Subcutaneous abdominal adipose tissue (tissue), 5 donors: ENCODE measurements at regions not wholly inside any gene's neighbourhood (a gene's known extent, or its start where the extent isn't known, plus 50 kb on each side); places are given as distances from the start of the nearest gene placed in this dataset.

Experiments
- H3K27ac ChIP-seq: one replicate; pipeline ENCODE4 v1.7.0; 2013; ENCODE audit warnings: low read depth, mild to moderate bottlenecking, inconsistent platforms, low read length, moderate library complexity
- H3K27me3 ChIP-seq, 5 donors: one replicate each; pipeline ENCODE4 v1.7.0; 2013; ENCODE audit warnings: low read length in 5 of 5, inconsistent platforms in 1 of 5; ENCODE audit not compliant: control insufficient read depth in 5 of 5, insufficient read depth in 4 of 5
- H3K36me3 ChIP-seq, 5 donors: one replicate each; pipeline ENCODE4 v1.7.0; 2013; ENCODE audit warnings: low read length in 5 of 5; ENCODE audit not compliant: control insufficient read depth in 5 of 5, insufficient read depth in 5 of 5
- H3K4me1 ChIP-seq, 5 donors: one replicate each; pipeline ENCODE4 v1.7.0; 2013; ENCODE audit warnings: low read length in 5 of 5, mild to moderate bottlenecking in 3 of 5, moderate library complexity in 1 of 5; ENCODE audit not compliant: control insufficient read depth in 5 of 5, insufficient read depth in 5 of 5
- H3K4me3 ChIP-seq, 5 donors: one replicate each; pipeline ENCODE4 v1.7.0; 2013; ENCODE audit warnings: low read length in 5 of 5, low read depth in 1 of 5
- H3K9ac ChIP-seq, 5 donors: one replicate each; pipeline ENCODE4 v1.7.0; 2013; ENCODE audit warnings: low read length in 5 of 5, mild to moderate bottlenecking in 4 of 5, moderate library complexity in 3 of 5
- H3K9me3 ChIP-seq, 5 donors: one replicate each; pipeline ENCODE4 v1.7.0; 2013; ENCODE audit warnings: low read length in 5 of 5; ENCODE audit not compliant: control insufficient read depth in 5 of 5
- donor health status: healthy.
- donor health status: healthy.
- donor health status: healthy.
- donor health status: healthy.
- donor health status: healthy.

DNA sequence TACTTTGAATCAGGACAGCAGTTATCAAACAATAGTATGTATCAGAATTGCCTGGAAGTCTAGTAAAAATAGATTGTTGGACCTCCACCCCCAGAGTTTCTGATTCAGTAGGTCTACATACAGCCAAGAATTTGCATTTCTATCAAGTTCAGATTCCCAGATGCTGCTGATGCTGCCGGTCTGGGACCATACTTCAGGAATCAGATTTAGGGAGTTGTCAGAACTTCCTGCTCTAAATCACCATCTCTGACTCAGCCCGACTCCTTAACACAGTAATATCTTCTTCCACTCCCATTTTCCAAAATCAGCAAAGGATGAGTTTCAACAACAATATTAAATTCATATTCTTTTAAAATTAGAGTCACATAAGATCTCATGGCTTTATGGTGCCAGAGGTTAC, 227.2 kb upstream of the TMEM161B start:
- Histone ChIP-seq H3K9ac (no peak overlapping the region), H3K27ac (no peak overlapping the region), H3K27me3 (peaks cover 0 to 5% (median 0%) of the 10 kb centered on the region in 5 donors), H3K4me1 (no peaks in the 10 kb centered on the region), H3K4me3 (no peak overlapping the region), H3K9me3 (no peaks in the 10 kb centered on the region), H3K36me3 (no peaks in the 10 kb centered on the region)

GRCh38 chr5:88490874-88491273, 222.2 kb upstream of the TMEM161B start:
- H3K9me3 ChIP-seq: no peaks in the 10 kb centered on the region
- H3K9ac ChIP-seq: no peak overlapping the region
- no peaks in the 10 kb centered on the region for H3K36me3 ChIP-seq
- H3K4me3 ChIP-seq: no peak overlapping the region
- H3K27me3 ChIP-seq: peaks cover 0 to 5% (median 0%) of the 10 kb centered on the region in 5 donors
- H3K4me1 ChIP-seq: no peaks in the 10 kb centered on the region
- no peak overlapping the region for H3K27ac ChIP-seq

DNA sequence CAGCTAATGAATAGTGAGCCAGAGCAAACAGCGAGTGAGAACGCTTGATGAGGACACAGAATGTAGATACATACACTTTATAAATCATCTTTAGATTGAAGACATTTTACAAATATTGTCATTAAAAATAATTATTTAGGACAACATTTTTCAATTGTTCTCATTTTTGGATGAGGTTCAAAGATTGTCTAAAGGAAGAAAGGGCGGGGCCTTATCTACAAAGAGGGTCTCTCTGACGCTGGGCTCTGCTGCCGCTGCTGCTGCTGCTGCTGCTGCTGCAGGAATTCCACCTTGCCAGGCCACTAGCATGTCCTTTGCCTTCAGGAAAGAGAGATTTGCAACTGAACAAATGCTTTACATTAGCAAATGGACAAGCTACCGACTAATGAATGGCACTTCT, 220.7 kb upstream of the TMEM161B start:
- Histone ChIP-seq H3K27ac (no peak overlapping the region), H3K27me3 (peaks cover 0 to 5% (median 0%) of the 10 kb centered on the region in 5 donors), H3K36me3 (no peaks in the 10 kb centered on the region), H3K4me3 (no peak overlapping the region), H3K9ac (no peak overlapping the region), H3K4me1 (no peaks in the 10 kb centered on the region), H3K9me3 (no peaks in the 10 kb centered on the region)

DNA sequence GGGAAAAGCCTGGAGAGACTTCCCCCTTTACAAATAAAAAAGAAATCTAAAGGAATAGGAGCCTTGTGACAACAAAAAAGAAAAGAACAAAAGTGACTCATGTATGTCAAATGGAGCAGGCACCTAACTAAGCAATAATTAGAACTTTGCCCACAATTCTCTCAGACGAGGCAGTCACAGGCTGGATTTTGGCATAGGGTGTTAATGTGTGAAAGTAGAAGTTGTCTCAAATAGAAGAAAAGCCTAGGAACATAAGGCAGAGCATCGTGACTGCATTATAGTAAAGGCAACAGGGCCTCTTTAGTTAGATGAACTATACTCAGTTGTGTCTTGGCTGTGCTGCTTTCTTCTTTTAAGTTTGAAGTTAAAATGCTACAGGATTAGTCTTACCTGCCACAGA, 219.9 kb upstream of the TMEM161B start:
- Histone ChIP-seq H3K9ac (no peak overlapping the region), H3K4me1 (no peaks in the 10 kb centered on the region), H3K27me3 (peaks cover 0 to 5% (median 0%) of the 10 kb centered on the region in 5 donors), H3K4me3 (no peak overlapping the region), H3K9me3 (no peaks in the 10 kb centered on the region), H3K27ac (no peak overlapping the region), H3K36me3 (no peaks in the 10 kb centered on the region)

- Histone ChIP-seq H3K4me3 (no peak overlapping the region), H3K9me3 (no peaks in the 10 kb centered on the region), H3K27ac (no peak overlapping the region), H3K36me3 (no peaks in the 10 kb centered on the region), H3K4me1 (no peaks in the 10 kb centered on the region), H3K9ac (no peak overlapping the region), H3K27me3 (peaks cover 0 to 5% (median 0%) of the 10 kb centered on the region in 5 donors)
These were observed 219.5 kb upstream of the TMEM161B start for GRCh38 chr5:88488130-88488529.

DNA sequence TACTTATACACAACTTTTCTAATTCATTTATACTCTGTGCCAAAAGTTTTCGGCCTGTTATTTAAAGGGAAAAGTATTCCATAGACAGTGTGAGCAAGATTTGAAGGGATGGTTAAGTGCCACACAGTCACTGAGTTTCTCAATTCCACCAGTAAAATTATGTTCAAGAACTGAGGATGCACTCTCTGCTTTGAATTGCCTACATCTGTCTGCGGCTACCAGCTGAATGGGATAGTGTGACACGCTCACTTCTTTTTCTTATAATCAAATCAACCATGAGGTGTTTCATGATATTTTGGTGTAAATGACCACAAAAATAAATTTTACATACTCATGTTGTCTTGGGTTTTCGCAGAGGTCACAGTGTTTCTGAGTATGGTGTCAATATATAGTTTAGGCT, 218.4 kb upstream of the TMEM161B start:
- H3K9me3 ChIP-seq: no peaks in the 10 kb centered on the region
- H3K36me3 ChIP-seq: no peaks in the 10 kb centered on the region
- H3K27me3 ChIP-seq: peaks cover 0 to 5% (median 0%) of the 10 kb centered on the region in 5 donors
- H3K4me3 ChIP-seq: no peak overlapping the region
- no peak overlapping the region for H3K9ac ChIP-seq
- H3K27ac ChIP-seq: no peak overlapping the region
- H3K4me1 ChIP-seq: no peaks in the 10 kb centered on the region

DNA sequence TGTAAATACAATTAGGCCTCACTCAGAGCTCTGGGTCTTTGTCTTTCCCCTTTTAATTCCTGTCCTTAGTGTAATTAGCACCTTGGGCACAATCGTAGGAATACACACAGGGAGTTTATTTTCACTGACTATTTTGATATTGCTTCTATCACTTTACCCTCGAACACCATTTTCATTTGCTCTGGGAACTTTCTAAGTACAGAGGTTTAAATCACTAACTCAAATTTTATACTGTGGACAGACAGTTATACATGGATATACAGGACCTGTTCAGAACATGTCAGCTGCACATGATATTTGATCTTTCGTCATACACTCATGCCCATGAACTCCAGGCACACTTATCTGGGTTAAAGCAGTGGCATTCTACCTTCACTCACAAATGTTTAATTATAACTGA, 217.8 kb upstream of the TMEM161B start:
- no peak overlapping the region for H3K4me3 ChIP-seq
- no peak overlapping the region for H3K9ac ChIP-seq
- no peaks in the 10 kb centered on the region for H3K36me3 ChIP-seq
- peaks cover 0 to 5% (median 0%) of the 10 kb centered on the region in 5 donors for H3K27me3 ChIP-seq
- no peaks in the 10 kb centered on the region for H3K4me1 ChIP-seq
- no peaks in the 10 kb centered on the region for H3K9me3 ChIP-seq
- H3K27ac ChIP-seq: no peak overlapping the region

DNA sequence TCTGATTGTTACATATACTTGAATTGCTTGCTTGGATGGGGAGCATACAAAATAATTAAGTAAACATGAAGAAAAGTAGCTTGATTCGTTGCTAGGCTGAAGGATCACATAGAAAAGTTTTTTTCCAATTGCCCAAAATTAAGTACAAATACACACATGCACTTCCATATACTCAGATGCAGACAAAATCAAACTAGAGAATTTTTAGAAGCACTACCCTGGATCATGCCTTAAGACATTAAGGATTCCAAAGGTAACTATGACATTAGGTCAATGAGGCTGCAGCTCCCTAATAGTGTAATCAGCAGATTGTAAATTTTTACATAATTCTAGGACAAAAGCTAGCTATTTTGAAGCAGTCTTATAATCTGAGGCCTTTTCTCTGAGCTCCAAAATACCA, 216.9 kb upstream of the TMEM161B start:
- no peak overlapping the region for H3K4me3 ChIP-seq
- H3K27ac ChIP-seq: no peak overlapping the region
- H3K9me3 ChIP-seq: no peaks in the 10 kb centered on the region
- no peaks in the 10 kb centered on the region for H3K36me3 ChIP-seq
- H3K27me3 ChIP-seq: peaks cover 0 to 5% (median 0%) of the 10 kb centered on the region in 5 donors
- H3K4me1 ChIP-seq: no peaks in the 10 kb centered on the region
- H3K9ac ChIP-seq: no peak overlapping the region

DNA sequence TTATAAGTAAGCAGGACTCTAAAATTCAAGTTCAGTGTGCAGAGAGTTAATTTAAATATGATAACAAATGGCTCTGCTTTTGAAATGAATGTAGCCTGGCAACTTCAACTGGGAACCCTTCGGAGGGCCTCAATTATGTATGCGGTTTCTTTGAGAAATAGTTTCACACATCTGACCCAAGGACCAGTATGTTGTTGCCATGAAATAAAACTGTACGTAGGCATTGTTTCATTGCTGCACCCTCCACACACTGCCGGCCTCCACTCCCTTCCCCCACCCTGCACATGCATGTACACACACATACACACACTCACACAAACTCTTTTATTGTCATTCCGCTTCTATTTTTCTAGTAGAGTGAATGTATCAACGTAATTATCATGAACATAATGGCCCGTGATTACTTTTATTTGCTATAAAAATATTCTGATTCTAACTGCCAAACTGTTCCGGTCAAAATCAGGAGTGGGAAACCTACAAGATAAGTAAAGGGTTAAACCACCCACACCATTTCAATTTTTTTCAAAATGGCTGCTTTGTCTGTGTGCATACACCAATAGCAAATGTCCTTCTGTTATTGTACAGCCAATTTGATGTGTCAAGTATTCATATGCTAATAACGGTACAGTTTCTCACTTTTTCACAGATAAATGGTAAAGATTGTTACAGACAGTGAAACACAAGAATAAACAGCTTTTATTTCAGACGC, 215.5 kb upstream of the TMEM161B start:
- no peaks in the 10 kb centered on the region for H3K9me3 ChIP-seq
- H3K4me1 ChIP-seq: no peaks in the 10 kb centered on the region
- no peaks in the 10 kb centered on the region for H3K36me3 ChIP-seq
- peaks cover 0 to 4% (median 0%) of the 10 kb centered on the region in 5 donors for H3K27me3 ChIP-seq
- no peak overlapping the region for H3K9ac ChIP-seq
- no peak overlapping the region for H3K4me3 ChIP-seq
- H3K27ac ChIP-seq: no peak overlapping the region

DNA sequence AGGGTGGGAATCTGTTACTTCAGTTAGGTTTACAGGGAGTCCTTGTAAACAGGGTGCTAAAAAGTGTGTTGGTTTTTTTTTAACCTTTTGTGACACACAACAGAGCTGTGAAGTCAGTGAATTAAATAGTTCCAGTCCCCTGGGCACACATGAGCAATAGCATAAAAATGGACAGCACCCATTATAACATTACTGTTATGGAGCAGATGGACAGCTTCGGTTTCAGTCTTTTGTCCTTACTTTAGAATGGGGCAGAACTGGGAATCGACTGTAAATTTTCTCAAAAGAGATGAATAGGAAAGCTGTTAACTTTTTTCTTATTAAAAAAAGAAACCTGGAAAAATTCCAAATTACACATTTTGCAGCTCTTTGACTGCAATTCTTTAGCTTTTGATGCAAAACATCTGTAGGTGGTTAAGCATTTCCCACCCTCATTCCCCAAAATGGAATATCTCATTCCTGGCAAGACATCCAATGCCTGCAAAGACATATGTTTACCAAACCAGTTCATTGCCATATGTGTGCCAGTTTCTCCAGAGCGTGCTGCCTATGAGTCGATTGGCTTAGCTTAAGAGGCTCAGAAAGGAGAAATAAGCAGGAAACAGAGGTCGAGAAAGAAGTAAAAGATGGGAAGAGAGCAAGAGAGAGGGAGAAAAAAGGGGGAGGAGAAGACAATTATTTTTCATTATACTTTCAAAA, 212.3 kb upstream of the TMEM161B start:
- Histone ChIP-seq H3K9ac (no peak overlapping the region), H3K4me3 (no peak overlapping the region), H3K27me3 (no peaks in the 10 kb centered on the region), H3K27ac (no peak overlapping the region), H3K4me1 (no peaks in the 10 kb centered on the region), H3K9me3 (no peaks in the 10 kb centered on the region), H3K36me3 (no peaks in the 10 kb centered on the region)
